ENCODE measurements at regions not wholly inside any gene's neighbourhood (a gene's known extent, or its start where the extent isn't known, plus 50 kb on each side); places are given as distances from the start of the nearest gene placed in this dataset.

DNA sequence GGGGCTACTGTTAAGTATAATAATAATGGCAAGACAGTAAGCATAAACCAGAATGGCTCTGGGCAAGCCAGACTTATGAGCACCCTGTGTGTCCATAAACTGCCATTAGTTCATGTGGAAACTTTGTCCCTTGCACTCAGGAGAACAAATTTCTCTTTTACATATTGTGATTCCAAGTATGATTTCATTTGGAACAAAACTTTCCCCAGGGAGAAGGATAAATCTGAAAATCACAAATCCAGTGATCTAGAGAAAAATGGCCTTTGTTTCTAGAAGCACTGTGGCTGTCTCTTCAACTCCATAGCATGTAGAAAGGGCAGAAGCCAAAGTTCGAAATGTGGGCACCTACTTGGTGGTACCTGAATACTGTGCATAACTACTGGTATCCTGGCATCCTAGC, 823.7 kb upstream of the SOX11 start:
- Histone ChIP-seq H3K9ac (ENCODE audit: low read depth, low read length, poor library complexity, severe bottlenecking) (no peak overlapping the region), H3K36me3 (ENCODE audit: insufficient read depth, low read length) (no peaks in the 10 kb centered on the region), H4K20me1 (ENCODE audit: insufficient read depth, low read length, poor library complexity, severe bottlenecking) (no peaks in the 10 kb centered on the region), H3K9me2 (replicated peaks; ENCODE audit: low read depth, low read length) (no peaks in the 10 kb centered on the region), H3K9me3 (ENCODE audit: insufficient read depth, low read depth, low read length) (no peaks in the 10 kb centered on the region), H3K79me2 (ENCODE audit: insufficient read depth, low read length) (no peaks in the 10 kb centered on the region), H3K4me1 (ENCODE audit: insufficient read depth, low read length, poor library complexity, severe bottlenecking) (no peaks in the 10 kb centered on the region), H3F3A (ENCODE audit: low read depth) (no peaks in the 10 kb centered on the region), H2AFZ (ENCODE audit: low read length) (no peak overlapping the region), H3K4me2 (ENCODE audit: low read depth, low read length, poor library complexity, severe bottlenecking) (no peak overlapping the region), H3K4me3 (ENCODE audit: low read length, poor library complexity, severe bottlenecking) (no peak overlapping the region), H3K27me3 (ENCODE audit: insufficient read depth, low read length, poor library complexity, severe bottlenecking) (no peaks in the 10 kb centered on the region)
- no peak for TF ChIP-seq EZH2phosphoT487 (IDR thresholded peaks at IDR 0.05; ENCODE audit: borderline replicate concordance)
- TF ChIP-seq, protein P1, sequence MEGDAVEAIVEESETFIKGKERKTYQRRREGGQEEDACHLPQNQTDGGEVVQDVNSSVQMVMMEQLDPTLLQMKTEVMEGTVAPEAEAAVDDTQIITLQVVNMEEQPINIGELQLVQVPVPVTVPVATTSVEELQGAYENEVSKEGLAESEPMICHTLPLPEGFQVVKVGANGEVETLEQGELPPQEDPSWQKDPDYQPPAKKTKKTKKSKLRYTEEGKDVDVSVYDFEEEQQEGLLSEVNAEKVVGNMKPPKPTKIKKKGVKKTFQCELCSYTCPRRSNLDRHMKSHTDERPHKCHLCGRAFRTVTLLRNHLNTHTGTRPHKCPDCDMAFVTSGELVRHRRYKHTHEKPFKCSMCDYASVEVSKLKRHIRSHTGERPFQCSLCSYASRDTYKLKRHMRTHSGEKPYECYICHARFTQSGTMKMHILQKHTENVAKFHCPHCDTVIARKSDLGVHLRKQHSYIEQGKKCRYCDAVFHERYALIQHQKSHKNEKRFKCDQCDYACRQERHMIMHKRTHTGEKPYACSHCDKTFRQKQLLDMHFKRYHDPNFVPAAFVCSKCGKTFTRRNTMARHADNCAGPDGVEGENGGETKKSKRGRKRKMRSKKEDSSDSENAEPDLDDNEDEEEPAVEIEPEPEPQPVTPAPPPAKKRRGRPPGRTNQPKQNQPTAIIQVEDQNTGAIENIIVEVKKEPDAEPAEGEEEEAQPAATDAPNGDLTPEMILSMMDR (conservative IDR thresholded peaks at IDR 0.05; ENCODE audit: low read length), result no peak

GRCh38 chr2:4869154-4869553, 823.0 kb upstream of the SOX11 start:
- Histone ChIP-seq H4K20me1 (ENCODE audit: insufficient read depth, low read length, poor library complexity, severe bottlenecking) (no peaks in the 10 kb centered on the region), H3K4me3 (ENCODE audit: low read length, poor library complexity, severe bottlenecking) (no peak overlapping the region), H3K27me3 (ENCODE audit: insufficient read depth, low read length, poor library complexity, severe bottlenecking) (no peaks in the 10 kb centered on the region), H3K79me2 (ENCODE audit: insufficient read depth, low read length) (no peaks in the 10 kb centered on the region), H3K9ac (ENCODE audit: low read depth, low read length, poor library complexity, severe bottlenecking) (no peak overlapping the region), H3F3A (ENCODE audit: low read depth) (no peaks in the 10 kb centered on the region), H3K4me1 (ENCODE audit: insufficient read depth, low read length, poor library complexity, severe bottlenecking) (no peaks in the 10 kb centered on the region), H3K9me3 (ENCODE audit: insufficient read depth, low read depth, low read length) (no peaks in the 10 kb centered on the region), H2AFZ (ENCODE audit: low read length) (no peak overlapping the region), H3K9me2 (replicated peaks; ENCODE audit: low read depth, low read length) (no peaks in the 10 kb centered on the region), H3K4me2 (ENCODE audit: low read depth, low read length, poor library complexity, severe bottlenecking) (no peak overlapping the region), H3K36me3 (ENCODE audit: insufficient read depth, low read length) (no peaks in the 10 kb centered on the region)
- TF ChIP-seq EZH2phosphoT487 (IDR thresholded peaks at IDR 0.05; ENCODE audit: borderline replicate concordance), result no peak
- TF ChIP-seq, protein P1 (conservative IDR thresholded peaks at IDR 0.05; ENCODE audit: low read length), result no peak

- no peaks in the 10 kb centered on the region for H3F3A ChIP-seq (ENCODE audit: low read depth)
- H3K79me2 ChIP-seq (ENCODE audit: insufficient read depth, low read length), result no peaks in the 10 kb centered on the region
- H3K4me2 ChIP-seq (ENCODE audit: low read depth, low read length, poor library complexity, severe bottlenecking), result no peak overlapping the region
- no peaks in the 10 kb centered on the region for H3K36me3 ChIP-seq (ENCODE audit: insufficient read depth, low read length)
- H3K27me3 ChIP-seq (ENCODE audit: insufficient read depth, low read length, poor library complexity, severe bottlenecking), result no peaks in the 10 kb centered on the region
- no peaks in the 10 kb centered on the region for H3K4me1 ChIP-seq (ENCODE audit: insufficient read depth, low read length, poor library complexity, severe bottlenecking)
- H3K9ac ChIP-seq (ENCODE audit: low read depth, low read length, poor library complexity, severe bottlenecking), result no peak overlapping the region
- H2AFZ ChIP-seq (ENCODE audit: low read length), result no peak overlapping the region
- no peaks in the 10 kb centered on the region for H3K9me3 ChIP-seq (ENCODE audit: insufficient read depth, low read depth, low read length)
- TF ChIP-seq EZH2phosphoT487 (IDR thresholded peaks at IDR 0.05; ENCODE audit: borderline replicate concordance), result no peak
- TF ChIP-seq, protein P1 (conservative IDR thresholded peaks at IDR 0.05; ENCODE audit: low read length), result no peak
- no peaks in the 10 kb centered on the region for H4K20me1 ChIP-seq (ENCODE audit: insufficient read depth, low read length, poor library complexity, severe bottlenecking)
- no peaks in the 10 kb centered on the region for H3K9me2 ChIP-seq (replicated peaks; ENCODE audit: low read depth, low read length)
- H3K4me3 ChIP-seq (ENCODE audit: low read length, poor library complexity, severe bottlenecking), result no peak overlapping the region
Observed at GRCh38 chr2:4873364-4873763, 818.8 kb upstream of the SOX11 start.
